GM12878 (cell line): ENCODE measurements at regions not wholly inside any gene's neighbourhood (a gene's known extent, or its start where the extent isn't known, plus 50 kb on each side); places are given as distances from the start of the nearest gene placed in this dataset.

Experiments
- ATAC-seq: fragments of 200-7000 bp; cut with Tn5 transposase; 3 replicates; pipeline ENCODE4 v1.9.1; 2020; ENCODE audit warnings: mild to moderate bottlenecking, moderate library complexity
- BruUV-seq: library from RNA; stranded (reverse); fragments of 400-500 nt; replicated peaks from 2 replicates; lab custom pipeline; 2021; lab: Mats Ljungman, UMichigan
- CTCF ChIA-PET: fragments of 300-600 bp; sonication (Branson Sonifier 250); formaldehyde crosslinking; extraction: SDS; loops from one replicate; lab custom pipeline; 2021; ENCODE audit warnings: inconsistent platforms; lab: Yijun Ruan, JAX
- POLR2A ChIA-PET: fragments of 350-600 bp; formaldehyde crosslinking; extraction: SDS; loops from one replicate; lab custom pipeline; 2021; ENCODE audit warnings: inconsistent platforms; lab: Charles Lee
- RAD21 ChIA-PET: fragments of 300-600 bp; sonication (Branson Sonifier 250); formaldehyde crosslinking; loops from one replicate; lab custom pipeline; 2023; ENCODE audit warnings: antibody characterized with exemption; ENCODE audit not compliant: unreplicated experiment; lab: Charles Lee
- SMC1A ChIA-PET: fragments of 300-600 bp; sonication (Branson Sonifier 250); formaldehyde crosslinking; loops from one replicate; lab custom pipeline; 2023; ENCODE audit not compliant: unreplicated experiment, uncharacterized antibody; lab: Charles Lee
- DNase-seq: peaks from one replicate; pipeline ENCODE4 v3.0.0-alpha.2; 2011; ENCODE audit warnings: low read depth, low spot score
- FAIRE-seq: peaks from 3 replicates; lab custom pipeline; 2011; peaks lifted over from hg19 to GRCh38; lab: Jason Lieb, UNC
- H2AFZ ChIP-seq: 2 replicates; pipeline ENCODE4 v1.6.0; 2011; ENCODE audit warnings: low read depth, low read length, control low read depth; ENCODE audit not compliant: control insufficient read depth
- H3K27ac ChIP-seq: 2 replicates; pipeline ENCODE4 v1.5.1; 2011; ENCODE audit warnings: control low read depth; ENCODE audit not compliant: control insufficient read depth, insufficient read depth
- H3K27me3 ChIP-seq, 2 experiments: replicated peaks in 1 of 2; 2 replicates each; pipeline versions ENCODE4 v1.6.0 to v1.6.1; 2011; ENCODE audit warnings: low read length in 1 of 2; ENCODE audit not compliant: control insufficient read depth in 2 of 2, insufficient read depth in 2 of 2
- H3K36me3 ChIP-seq, 2 experiments: 2 replicates each; pipeline ENCODE4 v1.5.1; 2011; ENCODE audit warnings: low read length in 1 of 2; ENCODE audit not compliant: control insufficient read depth in 2 of 2, insufficient read depth in 2 of 2
- H3K4me1 ChIP-seq: 2 replicates; pipeline ENCODE4 v1.6.1; 2011; ENCODE audit warnings: mild to moderate bottlenecking, low read length, moderate library complexity, mixed read lengths; ENCODE audit not compliant: control insufficient read depth, insufficient read depth
- H3K4me2 ChIP-seq: 2 replicates; pipeline ENCODE4 v1.6.0; 2011; ENCODE audit warnings: control low read depth; ENCODE audit not compliant: control insufficient read depth, insufficient read depth
- H3K4me3 ChIP-seq: fragments of 200-600 bp; sonication (generic); 2 replicates; pipeline ENCODE4 v1.5.1; 2016
- H3K79me2 ChIP-seq: 2 replicates; pipeline ENCODE4 v1.6.0; 2011; ENCODE audit warnings: low read length; ENCODE audit not compliant: control insufficient read depth, insufficient read depth
- H3K9ac ChIP-seq: 2 replicates; pipeline ENCODE4 v1.8.0; 2011; ENCODE audit warnings: low read length, control low read depth, mixed read lengths; ENCODE audit not compliant: control insufficient read depth, insufficient read depth
- H3K9me3 ChIP-seq: replicated peaks from 3 replicates; pipeline ENCODE4 v1.5.1; 2011; ENCODE audit warnings: mild to moderate bottlenecking, low read length; ENCODE audit not compliant: control insufficient read depth, insufficient read depth
- H4K20me1 ChIP-seq: 2 replicates; pipeline ENCODE4 v1.6.0; 2011; ENCODE audit not compliant: control insufficient read depth, insufficient read depth
- ESRRA ChIP-seq: IDR thresholded peaks from 2 replicates; pipeline ENCODE4 v1.6.1; 2012; ENCODE audit warnings: mild to moderate bottlenecking, low read length, improper control_type of control experiment
- NRF1 ChIP-seq: conservative IDR thresholded peaks from 2 replicates; pipeline ENCODE4 v1.6.1; 2011; ENCODE audit warnings: mild to moderate bottlenecking, low read depth, low read length, improper control_type of control experiment
- SREBF1 ChIP-seq: IDR thresholded peaks from 2 replicates; pipeline ENCODE4 v1.6.1; 2012; ENCODE audit warnings: mild to moderate bottlenecking, low read length
- TAF1 ChIP-seq: IDR thresholded peaks from 2 replicates; pipeline ENCODE4 v1.6.1; 2011; ENCODE audit warnings: mild to moderate bottlenecking, low read depth, low read length, borderline replicate concordance
- WGBS: methylation state at CpG from one replicate; pipeline ENCODE4 v1.1.6; 2016; ENCODE audit warnings: low lambda C conversion rate; ENCODE audit not compliant: insufficient replicate concordance, insufficient coverage; ENCODE audit errors: missing lambda C conversion rate; 5-methylcytosine and 5-hydroxymethylcytosine counted together
- in situ Hi-C: fragments of 300-500 bp; cut with MboI; formaldehyde crosslinking; loops from 9 replicates; pipeline ENCODE4 v1.14.3; 2018; ENCODE audit warnings: mixed read lengths
- intact Hi-C: fragments of 100-400 bp; cut with micrococcal nuclease; formaldehyde crosslinking; loops from one replicate; pipeline ENCODE4 v1.14.2; 2022; ENCODE audit not compliant: unreplicated experiment
- TF ChIP-seq, protein P1 (sequence below): fragments of 450-650 bp; formaldehyde crosslinking; IDR thresholded peaks from 2 replicates; pipeline ENCODE4 v1.5.0; 2022; ENCODE audit warnings: mild to moderate bottlenecking, missing genetic modification characterization

DNA sequence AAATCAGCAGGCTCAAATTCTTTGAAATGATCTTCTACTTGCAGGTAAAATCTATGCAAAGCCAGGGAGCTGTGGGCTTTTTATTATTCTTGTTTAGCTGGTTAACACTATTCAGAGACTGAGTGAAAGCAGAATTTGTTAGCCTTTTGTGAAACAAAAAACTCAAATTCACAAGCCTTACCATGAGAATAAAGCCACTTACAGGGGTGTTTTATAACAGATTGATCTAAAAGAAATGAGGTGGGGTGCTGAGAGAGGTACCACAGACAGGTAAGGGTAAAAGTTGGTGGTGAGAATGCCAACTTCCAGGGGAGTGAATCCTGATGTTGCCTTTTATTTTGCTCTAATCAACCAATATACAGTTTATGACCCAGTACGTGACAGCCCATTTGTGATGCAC, 1585.6 kb downstream of the EFNA5 start (continued):
- TF ChIP-seq SREBF1: no peak
- TF ChIP-seq TAF1: no peak
- TF ChIP-seq, protein P1, sequence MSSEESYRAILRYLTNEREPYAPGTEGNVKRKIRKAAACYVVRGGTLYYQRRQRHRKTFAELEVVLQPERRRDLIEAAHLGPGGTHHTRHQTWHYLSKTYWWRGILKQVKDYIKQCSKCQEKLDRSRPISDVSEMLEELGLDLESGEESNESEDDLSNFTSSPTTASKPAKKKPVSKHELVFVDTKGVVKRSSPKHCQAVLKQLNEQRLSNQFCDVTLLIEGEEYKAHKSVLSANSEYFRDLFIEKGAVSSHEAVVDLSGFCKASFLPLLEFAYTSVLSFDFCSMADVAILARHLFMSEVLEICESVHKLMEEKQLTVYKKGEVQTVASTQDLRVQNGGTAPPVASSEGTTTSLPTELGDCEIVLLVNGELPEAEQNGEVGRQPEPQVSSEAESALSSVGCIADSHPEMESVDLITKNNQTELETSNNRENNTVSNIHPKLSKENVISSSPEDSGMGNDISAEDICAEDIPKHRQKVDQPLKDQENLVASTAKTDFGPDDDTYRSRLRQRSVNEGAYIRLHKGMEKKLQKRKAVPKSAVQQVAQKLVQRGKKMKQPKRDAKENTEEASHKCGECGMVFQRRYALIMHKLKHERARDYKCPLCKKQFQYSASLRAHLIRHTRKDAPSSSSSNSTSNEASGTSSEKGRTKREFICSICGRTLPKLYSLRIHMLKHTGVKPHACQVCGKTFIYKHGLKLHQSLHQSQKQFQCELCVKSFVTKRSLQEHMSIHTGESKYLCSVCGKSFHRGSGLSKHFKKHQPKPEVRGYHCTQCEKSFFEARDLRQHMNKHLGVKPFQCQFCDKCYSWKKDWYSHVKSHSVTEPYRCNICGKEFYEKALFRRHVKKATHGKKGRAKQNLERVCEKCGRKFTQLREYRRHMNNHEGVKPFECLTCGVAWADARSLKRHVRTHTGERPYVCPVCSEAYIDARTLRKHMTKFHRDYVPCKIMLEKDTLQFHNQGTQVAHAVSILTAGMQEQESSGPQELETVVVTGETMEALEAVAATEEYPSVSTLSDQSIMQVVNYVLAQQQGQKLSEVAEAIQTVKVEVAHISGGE (CRISPR knock-in tag): no peak

DNA sequence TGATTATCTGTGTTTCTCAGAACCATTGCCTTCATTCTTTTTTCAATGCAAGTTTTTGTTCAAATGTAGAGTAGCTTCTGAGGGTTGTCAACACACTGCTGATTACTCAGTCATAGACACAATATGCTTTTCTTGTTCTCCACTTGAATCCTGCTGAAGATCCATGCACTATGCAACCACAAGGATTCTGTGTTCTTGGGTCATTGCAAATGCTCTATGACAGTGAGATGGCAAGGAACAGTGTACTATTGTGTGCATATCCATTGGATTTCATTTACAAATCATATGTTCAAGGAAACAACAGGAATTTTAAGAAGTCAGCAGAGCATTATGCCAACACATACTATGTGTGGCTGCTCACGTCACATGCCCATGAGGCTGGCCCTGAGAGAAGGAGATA, 1590.2 kb downstream of the EFNA5 start:
- ChIA-PET SMC1A (no interaction called here), POLR2A (no interaction called here), CTCF (no interaction called here), RAD21 (no interaction called here)
- H3K4me3 ChIP-seq: no peak overlapping the region
- H3K9me3 ChIP-seq: no peaks in the 10 kb centered on the region
- in situ Hi-C loops (no loop called here), intact Hi-C loops (no loop called here)
- ATAC-seq (no peak), DNase-seq (no peak), FAIRE-seq (no peak)
- no peaks in the 10 kb centered on the region for H4K20me1 ChIP-seq
- BruUV-seq: no TSS peak
- H3K4me1 ChIP-seq: no peaks in the 10 kb centered on the region
- no peak overlapping the region for H3K9ac ChIP-seq
- H3K79me2 ChIP-seq: no peaks in the 10 kb centered on the region
- no peaks in the 10 kb centered on the region for H3K36me3 ChIP-seq
- TF ChIP-seq ESRRA (no peak), NRF1 (no peak)
- no peak overlapping the region for H2AFZ ChIP-seq
- no peak overlapping the region for H3K27ac ChIP-seq
- H3K4me2 ChIP-seq: no peak overlapping the region
- H3K27me3 ChIP-seq: no peaks in the 10 kb centered on the region
- 47% methylated on average over 1 of the region's 1 CpG for WGBS
